ENCODE measurements at regions not wholly inside any gene's neighbourhood (a gene's known extent, or its start where the extent isn't known, plus 50 kb on each side); places are given as distances from the start of the nearest gene placed in this dataset.

DNA sequence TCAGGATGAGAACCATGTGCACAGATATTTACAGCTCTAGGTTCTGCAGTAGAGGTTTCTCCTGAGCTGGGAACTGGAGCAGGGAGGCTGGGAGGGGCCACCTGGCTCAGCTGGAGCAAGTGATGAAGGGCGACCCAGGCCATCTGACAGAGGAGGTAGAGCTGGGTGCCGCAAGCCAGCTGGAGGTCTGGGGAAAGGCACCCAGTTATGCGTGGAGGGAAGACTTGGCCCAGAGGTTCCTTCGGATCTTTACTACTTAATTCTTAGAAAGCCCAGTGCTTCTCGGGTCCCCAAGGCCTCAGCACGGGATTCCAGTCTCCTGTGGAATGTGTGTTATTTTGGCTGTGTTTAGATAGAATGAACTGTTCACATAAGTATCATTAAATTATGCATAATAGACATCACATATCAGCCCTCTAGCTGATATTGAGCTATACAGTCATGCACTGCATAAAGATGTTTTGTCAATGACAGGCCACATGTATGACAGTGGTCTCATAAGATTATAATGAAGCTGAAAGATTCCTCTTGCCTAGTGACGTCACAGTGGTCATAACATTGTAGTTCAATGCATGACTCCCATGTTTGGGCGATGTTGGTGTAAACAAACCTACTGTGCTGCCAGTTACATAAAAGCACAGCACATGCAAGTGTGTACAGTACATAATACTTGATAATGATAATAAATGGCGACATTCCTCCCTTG lies 245.1 kb downstream of the RHOU start:
- peaks cover 2% of the 10 kb centered on the region for H3K9me3 Mint-ChIP-seq
- no peak overlapping the region for H3K4me3 Mint-ChIP-seq
- no peaks in the 10 kb centered on the region for H3K4me1 Mint-ChIP-seq
- ATAC-seq (ENCODE audit: low read depth) (no peak), DNase-seq (ENCODE audit: low spot score in 2 of 2) (no peak)
- H3K27me3 Mint-ChIP-seq: peaks cover 14% of the 10 kb centered on the region
- no peak overlapping the region for H3K27ac Mint-ChIP-seq
- H3K36me3 Mint-ChIP-seq: no peaks in the 10 kb centered on the region

GRCh38 chr1:228982637-228983036 lies 247.4 kb downstream of the RHOU start:
- H3K27me3 Mint-ChIP-seq: peaks cover 8% of the 10 kb centered on the region
- peaks cover 2% of the 10 kb centered on the region for H3K9me3 Mint-ChIP-seq
- H3K36me3 Mint-ChIP-seq: no peaks in the 10 kb centered on the region
- no peaks in the 10 kb centered on the region for H3K4me1 Mint-ChIP-seq
- ATAC-seq (ENCODE audit: low read depth) (no peak), DNase-seq (ENCODE audit: low spot score in 2 of 2) (no peak)
- no peak overlapping the region for H3K4me3 Mint-ChIP-seq
- no peak overlapping the region for H3K27ac Mint-ChIP-seq

DNA sequence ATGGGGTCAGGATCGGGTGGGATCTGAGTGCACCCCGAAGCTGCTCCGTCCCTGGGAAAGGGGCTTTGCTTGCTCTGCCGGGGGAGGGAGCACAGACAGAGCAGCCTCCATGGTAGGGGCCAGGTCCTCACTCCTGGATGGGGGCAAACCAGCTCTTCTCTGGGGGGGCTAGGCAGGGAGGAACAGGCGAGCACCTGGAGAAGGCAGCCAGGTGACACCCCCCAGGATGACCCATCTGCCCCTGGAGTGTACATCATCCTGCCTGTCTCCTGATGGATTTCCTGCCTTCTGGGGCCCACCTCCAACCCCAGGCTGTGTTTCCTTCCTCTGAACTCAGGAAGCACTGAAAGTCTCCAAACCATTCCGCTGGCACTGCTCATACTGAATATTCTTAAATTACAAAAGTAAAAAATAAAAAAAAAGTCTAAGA lies 248.0 kb downstream of the RHOU start:
- H3K4me1 Mint-ChIP-seq: no peaks in the 10 kb centered on the region
- H3K27ac Mint-ChIP-seq: no peak overlapping the region
- no peaks in the 10 kb centered on the region for H3K36me3 Mint-ChIP-seq
- H3K27me3 Mint-ChIP-seq: peaks cover 5% of the 10 kb centered on the region
- DNase-seq (ENCODE audit: low spot score in 2 of 2) (no peak), ATAC-seq (ENCODE audit: low read depth) (no peak)
- H3K9me3 Mint-ChIP-seq: peaks cover 2% of the 10 kb centered on the region
- no peak overlapping the region for H3K4me3 Mint-ChIP-seq

GRCh38 chr1:228983661-228984060 lies 248.4 kb downstream of the RHOU start:
- no peak overlapping the region for H3K4me3 Mint-ChIP-seq
- H3K27me3 Mint-ChIP-seq: peaks cover 5% of the 10 kb centered on the region
- no peak for ATAC-seq (ENCODE audit: low read depth)
- H3K9me3 Mint-ChIP-seq: peaks cover 2% of the 10 kb centered on the region
- no peaks in the 10 kb centered on the region for H3K4me1 Mint-ChIP-seq
- no peaks in the 10 kb centered on the region for H3K36me3 Mint-ChIP-seq
- no peak for DNase-seq (ENCODE audit: low spot score in 2 of 2)
- no peak overlapping the region for H3K27ac Mint-ChIP-seq

DNA sequence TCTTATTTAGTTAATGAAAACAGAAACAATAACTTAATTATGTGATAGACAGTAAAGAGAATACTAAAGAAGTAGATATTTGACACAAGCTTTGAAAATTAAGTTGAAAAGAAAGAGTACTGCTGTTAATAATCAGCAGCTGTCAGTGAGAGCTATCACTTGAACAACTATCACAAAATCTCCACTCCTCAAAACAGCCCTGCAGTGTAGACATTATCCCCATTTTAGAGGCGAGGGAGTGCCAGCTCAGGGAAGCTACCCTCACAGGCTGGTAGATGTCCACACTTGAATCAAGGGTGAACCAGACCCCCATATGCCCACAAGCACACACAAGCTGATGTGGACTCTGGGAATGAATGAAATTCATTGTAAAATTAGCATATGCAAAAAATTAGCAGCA lies 248.8 kb downstream of the RHOU start:
- no peak overlapping the region for H3K27ac Mint-ChIP-seq
- no peak for ATAC-seq (ENCODE audit: low read depth)
- H3K4me3 Mint-ChIP-seq: no peak overlapping the region
- no peaks in the 10 kb centered on the region for H3K36me3 Mint-ChIP-seq
- no peaks in the 10 kb centered on the region for H3K4me1 Mint-ChIP-seq
- DNase-seq (ENCODE audit: low spot score in 2 of 2): no peak
- peaks cover 6% of the 10 kb centered on the region for H3K27me3 Mint-ChIP-seq
- peaks cover 2% of the 10 kb centered on the region for H3K9me3 Mint-ChIP-seq

DNA sequence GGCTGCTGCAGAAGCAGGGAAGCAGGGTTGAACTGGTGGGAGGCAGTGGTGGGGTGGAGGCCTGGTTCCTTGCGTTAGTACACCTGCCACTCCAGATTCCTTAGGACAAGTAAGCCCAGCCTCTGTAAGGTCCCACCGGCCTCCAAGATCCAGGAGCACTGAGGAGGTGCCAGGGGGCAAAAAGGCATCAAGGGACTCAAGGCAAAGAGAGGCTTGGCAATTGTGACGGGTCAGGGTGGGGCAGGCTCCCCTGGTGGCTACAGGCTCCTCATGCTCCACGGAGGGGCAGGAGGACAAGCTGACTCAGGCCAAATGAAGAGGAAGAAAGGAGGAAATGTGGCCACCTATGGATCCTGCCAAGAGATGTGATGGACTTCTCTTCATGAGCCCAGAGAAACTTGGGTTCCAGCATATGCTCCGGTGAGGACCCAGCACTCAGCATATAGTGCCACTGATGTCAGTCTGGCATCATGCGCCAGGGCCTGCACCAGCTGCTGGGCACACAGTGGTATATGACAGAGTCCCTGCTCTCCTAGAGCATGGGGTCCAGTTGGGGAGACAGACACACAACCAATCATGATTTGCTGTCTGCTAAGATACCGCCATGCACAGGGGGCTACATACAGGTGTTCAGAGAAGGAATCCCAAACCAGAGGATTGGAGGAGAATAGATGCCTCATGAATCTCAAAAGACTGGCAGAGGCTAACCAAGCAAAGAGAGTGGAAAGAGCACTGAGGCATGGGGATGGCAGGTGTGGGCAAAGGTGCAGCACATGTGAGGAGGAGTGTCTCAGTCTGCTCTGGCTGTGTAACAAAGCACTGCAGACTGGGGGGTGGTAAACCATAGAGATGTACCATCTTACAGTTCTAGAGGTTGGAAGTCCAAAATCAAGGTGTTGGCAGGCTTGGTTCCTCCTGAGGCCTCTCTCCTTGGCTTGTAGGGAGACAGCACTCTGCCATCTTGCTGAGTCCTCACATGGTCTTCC lies 249.7 kb downstream of the RHOU start:
- no peak for DNase-seq (ENCODE audit: low spot score in 2 of 2)
- peaks cover 2% of the 10 kb centered on the region for H3K9me3 Mint-ChIP-seq
- peaks cover 5% of the 10 kb centered on the region for H3K27me3 Mint-ChIP-seq
- H3K4me3 Mint-ChIP-seq: no peak overlapping the region
- ATAC-seq (ENCODE audit: low read depth): no peak
- H3K27ac Mint-ChIP-seq: no peak overlapping the region
- no peaks in the 10 kb centered on the region for H3K36me3 Mint-ChIP-seq
- H3K4me1 Mint-ChIP-seq: no peaks in the 10 kb centered on the region

DNA sequence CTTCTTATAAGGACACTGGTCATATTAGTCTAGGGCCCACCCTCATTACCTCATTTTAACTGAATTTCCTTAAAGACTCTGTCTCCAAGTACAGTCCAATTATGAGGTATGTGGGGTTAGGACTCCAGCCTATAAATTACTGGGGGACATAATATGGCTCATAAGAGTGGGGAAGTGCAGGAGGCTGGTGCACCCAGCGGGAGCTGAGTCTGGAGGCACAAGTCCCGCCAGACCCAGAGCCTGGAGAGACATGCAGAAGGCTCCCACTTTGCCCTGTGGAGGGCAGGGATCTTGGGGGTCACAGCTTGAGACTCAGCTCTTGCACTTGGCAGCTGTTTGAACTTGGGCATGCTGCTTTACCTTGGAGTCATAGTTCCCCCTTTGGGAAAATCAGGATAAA lies 250.4 kb downstream of the RHOU start:
- Mint-ChIP-seq H3K4me3 (no peak overlapping the region), H3K9me3 (peaks cover 2% of the 10 kb centered on the region), H3K27ac (no peak overlapping the region), H3K27me3 (peaks cover 5% of the 10 kb centered on the region), H3K36me3 (no peaks in the 10 kb centered on the region), H3K4me1 (peaks cover 2% of the 10 kb centered on the region)
- no peak for DNase-seq (ENCODE audit: low spot score in 2 of 2)
- no peak for ATAC-seq (ENCODE audit: low read depth)

DNA sequence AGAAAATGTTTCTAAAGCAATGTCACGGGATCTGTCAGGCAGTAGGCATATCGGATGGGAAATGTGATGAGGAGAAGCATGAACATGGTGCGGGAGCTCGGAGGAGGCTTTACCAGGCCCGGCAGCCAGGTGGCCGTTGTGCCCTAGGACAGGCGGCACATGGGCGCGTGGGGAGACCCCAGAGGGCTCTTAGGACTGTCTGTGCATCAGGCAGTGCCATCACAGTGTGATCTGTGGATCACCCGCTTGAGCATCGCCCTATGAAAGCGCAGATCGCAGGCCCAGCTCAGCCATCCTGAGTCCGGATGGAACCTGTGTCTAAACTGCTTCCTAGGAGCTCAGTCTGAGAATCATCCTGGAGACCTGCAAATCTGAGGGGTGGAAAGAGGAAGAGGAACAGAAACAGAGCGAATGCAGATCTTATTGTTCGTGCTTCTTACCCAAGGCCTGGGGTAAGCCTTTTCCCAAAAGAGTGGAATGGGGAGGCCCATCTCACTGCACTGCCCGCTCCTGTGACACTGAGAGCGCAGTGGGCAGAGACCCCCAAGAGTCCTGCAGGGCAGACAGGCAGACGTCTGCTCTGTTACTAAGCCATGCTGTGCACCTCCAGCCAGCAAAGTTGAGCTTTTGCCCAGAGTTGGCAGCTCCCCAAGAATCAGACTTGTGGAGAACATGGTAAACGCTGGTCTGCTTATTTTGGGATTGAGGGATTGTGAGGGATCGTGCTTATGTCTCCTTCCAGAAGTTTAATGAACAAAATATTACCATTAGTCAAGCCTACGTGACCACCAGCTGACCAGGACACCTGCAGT lies 251.0 kb downstream of the RHOU start:
- H3K27ac Mint-ChIP-seq: no peak overlapping the region
- H3K4me1 Mint-ChIP-seq: peaks cover 2% of the 10 kb centered on the region
- no peak for ATAC-seq (ENCODE audit: low read depth)
- peaks cover 5% of the 10 kb centered on the region for H3K27me3 Mint-ChIP-seq
- no peak for DNase-seq (ENCODE audit: low spot score in 2 of 2)
- no peak overlapping the region for H3K4me3 Mint-ChIP-seq
- H3K9me3 Mint-ChIP-seq: peaks cover 2% of the 10 kb centered on the region
- H3K36me3 Mint-ChIP-seq: no peaks in the 10 kb centered on the region

DNA sequence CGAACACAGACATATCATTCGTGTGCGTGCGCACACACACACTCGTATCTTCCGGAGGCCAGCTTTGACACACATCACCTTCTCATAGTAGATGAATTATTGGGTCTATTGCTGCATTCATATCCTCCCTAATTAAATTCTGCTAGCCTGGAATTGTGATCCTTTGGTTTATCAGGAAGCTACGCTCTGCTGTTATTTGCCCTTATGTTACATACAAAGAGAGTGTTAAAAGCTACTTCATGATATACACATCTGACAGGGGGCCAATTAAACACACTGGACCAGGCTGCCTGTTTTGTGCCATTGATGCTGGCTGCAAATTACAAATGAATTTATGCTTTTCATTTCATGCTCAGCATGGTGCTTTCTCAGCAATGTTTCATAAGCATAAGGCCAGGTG lies 252.0 kb downstream of the RHOU start:
- Mint-ChIP-seq H3K4me3 (no peak overlapping the region), H3K27ac (no peak overlapping the region), H3K36me3 (no peaks in the 10 kb centered on the region), H3K27me3 (peaks cover 6% of the 10 kb centered on the region), H3K9me3 (peaks cover 2% of the 10 kb centered on the region), H3K4me1 (peaks cover 2% of the 10 kb centered on the region)
- DNase-seq (ENCODE audit: low spot score in 2 of 2) (no peak), ATAC-seq (ENCODE audit: low read depth) (no peak)

DNA sequence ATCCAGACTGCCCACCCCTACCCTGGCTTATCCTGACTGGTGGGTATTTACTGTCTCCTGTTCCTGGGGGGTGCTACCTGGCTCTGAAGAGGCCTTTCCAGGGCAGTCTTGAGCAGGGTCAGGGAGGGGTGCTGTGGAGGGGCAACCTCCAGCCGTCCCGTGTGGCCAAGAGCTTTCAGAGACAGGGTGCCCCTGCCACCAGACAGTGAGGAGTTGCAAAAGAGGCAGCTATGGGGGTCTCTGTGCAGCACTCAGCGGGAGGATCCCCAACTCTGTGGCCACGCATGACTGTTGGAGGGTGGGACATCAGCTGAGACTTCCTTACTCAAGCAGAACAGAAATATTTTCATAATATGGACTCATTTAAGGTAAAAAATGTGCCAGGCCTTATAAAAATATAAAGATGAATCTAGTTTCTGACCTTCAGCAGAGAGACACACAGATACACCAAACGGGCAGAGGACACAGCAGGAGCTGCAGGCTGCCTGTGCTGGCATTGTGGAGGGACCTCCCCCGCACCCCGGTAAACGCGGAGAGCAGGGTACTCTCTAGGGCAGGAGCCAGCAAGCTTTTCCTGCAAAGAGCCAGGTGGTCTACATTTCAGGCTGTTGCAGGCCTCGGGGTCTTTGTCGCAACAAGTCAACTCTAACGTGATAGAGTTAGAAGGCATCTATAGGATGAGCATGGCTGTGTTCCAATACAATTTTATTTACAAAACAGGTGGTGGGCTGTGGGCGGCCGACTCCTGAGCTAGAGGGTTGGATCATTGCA lies 252.6 kb downstream of the RHOU start:
- H3K9me3 Mint-ChIP-seq: peaks cover 2% of the 10 kb centered on the region
- no peak overlapping the region for H3K4me3 Mint-ChIP-seq
- H3K27ac Mint-ChIP-seq: no peak overlapping the region
- ATAC-seq (ENCODE audit: low read depth) (no peak), DNase-seq (ENCODE audit: low spot score in 2 of 2) (no peak)
- H3K27me3 Mint-ChIP-seq: peaks cover 6% of the 10 kb centered on the region
- no peaks in the 10 kb centered on the region for H3K36me3 Mint-ChIP-seq
- peaks cover 2% of the 10 kb centered on the region for H3K4me1 Mint-ChIP-seq

GRCh38 chr1:228988664-228989063 lies 253.4 kb downstream of the RHOU start:
- no peaks in the 10 kb centered on the region for H3K36me3 Mint-ChIP-seq
- peaks cover 6% of the 10 kb centered on the region for H3K27me3 Mint-ChIP-seq
- no peak overlapping the region for H3K27ac Mint-ChIP-seq
- DNase-seq (ENCODE audit: low spot score in 2 of 2) (no peak), ATAC-seq (ENCODE audit: low read depth) (no peak)
- H3K9me3 Mint-ChIP-seq: peaks cover 2% of the 10 kb centered on the region
- peaks cover 2% of the 10 kb centered on the region for H3K4me1 Mint-ChIP-seq
- no peak overlapping the region for H3K4me3 Mint-ChIP-seq

- Mint-ChIP-seq H3K27ac (no peak overlapping the region), H3K36me3 (no peaks in the 10 kb centered on the region), H3K4me1 (peaks cover 2% of the 10 kb centered on the region), H3K4me3 (no peak overlapping the region), H3K9me3 (peaks cover 2% of the 10 kb centered on the region), H3K27me3 (peaks cover 7% of the 10 kb centered on the region)
- no peak for ATAC-seq (ENCODE audit: low read depth)
- no peak for DNase-seq (ENCODE audit: low spot score in 2 of 2)
Measured at GRCh38 chr1:228989176-228989575, 253.9 kb downstream of the RHOU start.

GRCh38 chr1:228989676-228989991 lies 254.4 kb downstream of the RHOU start:
- Mint-ChIP-seq H3K9me3 (peaks cover 2% of the 10 kb centered on the region), H3K36me3 (no peaks in the 10 kb centered on the region), H3K4me1 (peaks cover 2% of the 10 kb centered on the region), H3K27ac (no peak overlapping the region), H3K4me3 (no peak overlapping the region), H3K27me3 (peaks cover 8% of the 10 kb centered on the region)
- DNase-seq (ENCODE audit: low spot score in 2 of 2) (no peak), ATAC-seq (ENCODE audit: low read depth) (no peak)
